Adipocyte (in vitro differentiated cells): ENCODE measurements at regions not wholly inside any gene's neighbourhood (a gene's known extent, or its start where the extent isn't known, plus 50 kb on each side); places are given as distances from the start of the nearest gene placed in this dataset.

Source experiments
- DNase-seq: peaks from one replicate; pipeline ENCODE4 v3.0.0-alpha.2; 2015; ENCODE audit warnings: low read depth
- H3K27me3 ChIP-seq: replicated peaks from 2 replicates; pipeline ENCODE4 v1.7.0; 2013; ENCODE audit warnings: mild to moderate bottlenecking, low read length, moderate library complexity; ENCODE audit not compliant: control insufficient read depth, insufficient read depth
- H3K36me3 ChIP-seq: 2 replicates; pipeline ENCODE4 v1.7.0; 2013; ENCODE audit warnings: low read length, mild to moderate bottlenecking, moderate library complexity; ENCODE audit not compliant: control insufficient read depth, insufficient read depth, severe bottlenecking
- H3K4me1 ChIP-seq: 2 replicates; pipeline ENCODE4 v1.7.0; 2013; ENCODE audit warnings: mild to moderate bottlenecking, low read length, moderate library complexity; ENCODE audit not compliant: control insufficient read depth, insufficient read depth
- H3K4me3 ChIP-seq: 2 replicates; pipeline ENCODE4 v1.7.0; 2013; ENCODE audit warnings: mild to moderate bottlenecking, low read length, moderate library complexity
- H3K9ac ChIP-seq: 2 replicates; pipeline ENCODE4 v1.7.0; 2013; ENCODE audit warnings: mild to moderate bottlenecking, low read length, moderate library complexity
- H3K9me3 ChIP-seq: 2 replicates; pipeline ENCODE4 v1.7.0; 2013; ENCODE audit warnings: mild to moderate bottlenecking, low read length, moderate library complexity; ENCODE audit not compliant: control insufficient read depth

DNA sequence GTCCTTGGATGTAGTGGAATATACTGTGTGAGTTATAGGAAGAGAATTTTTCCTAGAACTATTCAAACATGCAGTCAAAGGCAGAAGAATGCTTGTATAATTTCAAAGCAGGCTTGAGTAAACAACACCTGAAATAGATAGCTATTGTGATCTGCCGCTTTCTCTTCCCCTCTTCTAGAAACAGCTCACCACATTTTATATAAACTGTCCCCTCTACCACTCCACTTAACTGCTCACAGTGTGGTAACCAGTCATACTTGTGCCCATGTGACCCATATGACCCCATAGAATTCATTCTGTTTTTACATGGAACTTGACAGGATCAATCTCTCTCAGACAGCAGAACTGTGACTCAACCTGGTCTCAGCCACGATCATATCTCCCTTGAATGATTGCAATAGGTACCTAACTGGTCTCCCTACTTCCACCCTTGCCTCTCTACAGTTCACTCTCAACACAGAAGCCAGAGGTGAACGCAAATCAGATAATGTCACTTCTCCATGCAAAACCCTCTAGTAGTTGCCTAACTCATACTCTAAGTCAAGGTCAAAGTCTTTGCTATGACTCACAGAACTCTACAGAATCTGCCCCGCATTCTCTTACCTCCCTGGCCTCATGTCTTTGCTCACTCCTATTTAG lies 85.6 kb upstream of the EFHC2 start:
- H3K4me3 ChIP-seq, result no peak overlapping the region
- no peak overlapping the region for H3K9ac ChIP-seq
- no peaks in the 10 kb centered on the region for H3K4me1 ChIP-seq
- no peak for DNase-seq
- peaks cover 2% of the 10 kb centered on the region for H3K9me3 ChIP-seq
- no peaks in the 10 kb centered on the region for H3K36me3 ChIP-seq
- H3K27me3 ChIP-seq, result peaks cover 14% of the 10 kb centered on the region

DNA sequence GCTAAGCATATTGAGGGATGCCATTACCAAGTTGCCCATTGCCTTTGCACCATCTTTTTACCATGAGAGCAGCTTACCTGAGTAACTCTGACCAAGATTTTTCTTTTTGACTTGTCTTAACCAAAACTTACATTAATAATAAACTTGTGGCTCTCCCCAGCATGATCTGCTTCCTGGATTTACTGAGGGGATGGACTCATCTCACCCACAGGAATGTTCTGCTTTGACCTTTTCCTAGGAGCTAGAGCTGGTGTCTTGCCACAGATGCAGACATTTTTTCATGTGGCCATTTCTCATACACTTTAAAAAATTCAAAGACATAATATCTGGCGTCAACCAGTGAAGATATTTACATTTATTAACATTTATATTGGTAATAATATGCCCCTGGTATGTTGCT lies 79.2 kb upstream of the EFHC2 start:
- no peak for DNase-seq
- H3K36me3 ChIP-seq, result no peaks in the 10 kb centered on the region
- H3K4me1 ChIP-seq, result no peaks in the 10 kb centered on the region

DNA sequence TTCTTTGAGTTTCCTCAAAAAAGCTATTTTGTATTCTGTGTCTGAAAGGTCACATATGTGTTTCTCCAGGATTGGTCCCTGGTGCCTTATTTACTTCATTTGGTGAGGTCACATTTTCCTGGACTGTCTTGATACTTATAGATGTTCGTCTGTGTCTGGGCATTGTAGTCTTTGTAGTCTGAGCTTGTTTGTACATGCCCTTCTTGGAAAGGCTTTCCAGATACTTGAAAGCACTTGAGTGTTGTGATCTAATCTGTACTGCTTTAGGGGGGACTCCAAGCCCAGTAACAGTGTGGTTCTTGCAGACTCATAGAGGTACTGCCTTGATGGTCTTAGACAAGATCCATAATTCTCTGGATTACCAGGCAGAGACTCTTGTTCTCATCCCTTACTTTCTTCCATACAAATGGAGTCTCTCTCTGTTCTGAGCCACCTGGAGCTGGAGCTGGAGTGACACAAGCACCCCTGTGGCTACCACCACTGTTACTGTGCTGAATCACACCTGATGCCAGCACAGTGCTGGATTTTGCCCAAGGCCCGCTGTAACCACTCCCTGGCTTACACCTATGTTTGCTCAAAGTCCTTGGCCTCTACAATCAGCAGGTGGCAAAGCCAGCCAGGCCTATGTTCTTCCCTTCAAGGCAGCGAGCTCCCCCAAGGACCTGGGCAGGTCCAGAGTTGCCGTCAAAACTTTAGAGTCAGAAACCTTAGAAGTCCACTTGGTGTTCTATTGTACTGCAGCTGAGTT lies 72.3 kb upstream of the EFHC2 start:
- no peak for DNase-seq
- no peak overlapping the region for H3K9ac ChIP-seq

More for the DNA sequence above, 79.2 kb upstream of the EFHC2 start:
- H3K9me3 ChIP-seq, result peaks cover 2% of the 10 kb centered on the region
- no peak overlapping the region for H3K4me3 ChIP-seq
- H3K9ac ChIP-seq, result no peak overlapping the region
- H3K27me3 ChIP-seq, result peaks cover 11% of the 10 kb centered on the region

DNA sequence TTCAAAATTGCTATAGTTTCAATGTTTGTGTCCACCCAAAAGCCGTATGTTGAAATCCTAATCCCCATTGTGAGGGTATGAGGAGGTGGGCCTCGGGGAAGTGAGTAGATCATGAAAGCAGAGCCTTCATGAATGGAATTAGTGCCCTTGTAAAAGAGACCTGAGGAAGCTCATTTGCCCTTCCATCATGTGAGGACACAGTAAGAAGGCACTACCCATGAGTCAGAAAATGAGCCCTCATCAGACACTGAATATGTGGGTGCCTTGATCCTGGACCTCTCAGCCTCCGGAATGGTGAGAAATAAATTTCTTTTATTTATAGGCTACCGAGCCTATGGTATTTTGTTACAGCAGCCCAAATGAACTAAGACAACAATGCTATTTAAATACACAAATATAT lies 57.7 kb upstream of the EFHC2 start:
- Histone ChIP-seq H3K9me3 (peaks cover 22% of the 10 kb centered on the region), H3K9ac (no peak overlapping the region), H3K4me3 (no peak overlapping the region), H3K4me1 (peaks cover 17% of the 10 kb centered on the region), H3K27me3 (no peaks in the 10 kb centered on the region), H3K36me3 (no peaks in the 10 kb centered on the region)
- DNase-seq, result peak; percentile 2

More for the DNA sequence above, 72.3 kb upstream of the EFHC2 start:
- Histone ChIP-seq H3K36me3 (no peaks in the 10 kb centered on the region), H3K27me3 (peaks cover 14% of the 10 kb centered on the region), H3K4me3 (no peak overlapping the region), H3K4me1 (no peaks in the 10 kb centered on the region), H3K9me3 (peaks cover 18% of the 10 kb centered on the region)

GRCh38 chrX:44400588-44400987 lies 57.1 kb upstream of the EFHC2 start:
- H3K9me3 ChIP-seq, result peaks cover 22% of the 10 kb centered on the region
- DNase-seq, result peak; percentile 81
- no peaks in the 10 kb centered on the region for H3K36me3 ChIP-seq
- no peaks in the 10 kb centered on the region for H3K27me3 ChIP-seq
- peaks cover 17% of the 10 kb centered on the region for H3K4me1 ChIP-seq
- H3K9ac ChIP-seq, result no peak overlapping the region
- no peak overlapping the region for H3K4me3 ChIP-seq

DNA sequence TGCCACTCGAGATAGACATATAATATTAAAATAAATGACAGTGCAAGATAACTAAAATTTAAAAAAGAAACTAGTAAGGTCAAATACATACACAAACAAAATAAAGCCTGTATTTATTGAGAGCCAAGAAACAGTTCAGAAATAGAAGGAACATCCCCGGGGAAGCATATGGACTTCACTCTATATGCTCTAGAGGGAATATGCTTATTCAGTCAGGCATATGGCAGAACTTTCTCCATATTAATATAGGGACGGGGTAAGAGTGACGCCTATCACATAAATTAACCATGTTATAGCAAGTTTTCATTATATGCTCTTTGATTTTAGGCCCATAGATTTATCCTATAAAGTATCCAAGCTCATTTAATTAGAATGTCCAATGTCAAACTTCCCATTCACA lies 56.7 kb upstream of the EFHC2 start:
- Histone ChIP-seq H3K9ac (no peak overlapping the region), H3K4me1 (peaks cover 17% of the 10 kb centered on the region), H3K27me3 (no peaks in the 10 kb centered on the region), H3K9me3 (peaks cover 22% of the 10 kb centered on the region), H3K4me3 (no peak overlapping the region), H3K36me3 (no peaks in the 10 kb centered on the region)
- no peak for DNase-seq
